Cardiac muscle cell (in vitro differentiated cells and primary cell): ENCODE measurements at regions not wholly inside any gene's neighbourhood (a gene's known extent, or its start where the extent isn't known, plus 50 kb on each side); places are given as distances from the start of the nearest gene placed in this dataset.

Experiments
- DNase-seq, 2 donors: peaks; one replicate each; pipeline versions ENCODE4 v3.0.0 to v3.0.0-alpha.2; 2010 to 2017; ENCODE audit warnings: low read depth in 1 of 2, low spot score in 1 of 2
- H3K27ac ChIP-seq: fragments of 200-600 bp; sonication (generic); 2 replicates; pipeline ENCODE4 v1.5.1; 2016
- H3K27me3 ChIP-seq: fragments of 200-600 bp; sonication (generic); 2 replicates; pipeline ENCODE4 v1.6.0; 2016; ENCODE audit warnings: control low read depth
- H3K36me3 ChIP-seq: fragments of 200-600 bp; sonication (generic); 2 replicates; pipeline ENCODE4 v1.5.1; 2016; ENCODE audit warnings: control low read depth
- H3K4me1 ChIP-seq: fragments of 200-600 bp; sonication (generic); 2 replicates; pipeline ENCODE4 v1.8.1; 2017; ENCODE audit warnings: low read depth, mild to moderate bottlenecking, mixed run types
- H3K4me3 ChIP-seq: fragments of 200-600 bp; sonication (generic); 2 replicates; pipeline ENCODE4 v1.5.1; 2016; ENCODE audit warnings: mild to moderate bottlenecking
- H3K9me3 ChIP-seq: fragments of 200-600 bp; sonication (generic); 2 replicates; pipeline ENCODE4 v1.5.1; 2017; ENCODE audit warnings: low read depth, mild to moderate bottlenecking, control low read depth
- TF ChIP-seq, protein P1 (sequence below): IDR thresholded peaks from 2 replicates; pipeline ENCODE4 v1.5.1; 2012; ENCODE audit warnings: low read depth, mild to moderate bottlenecking, low read length

DNA sequence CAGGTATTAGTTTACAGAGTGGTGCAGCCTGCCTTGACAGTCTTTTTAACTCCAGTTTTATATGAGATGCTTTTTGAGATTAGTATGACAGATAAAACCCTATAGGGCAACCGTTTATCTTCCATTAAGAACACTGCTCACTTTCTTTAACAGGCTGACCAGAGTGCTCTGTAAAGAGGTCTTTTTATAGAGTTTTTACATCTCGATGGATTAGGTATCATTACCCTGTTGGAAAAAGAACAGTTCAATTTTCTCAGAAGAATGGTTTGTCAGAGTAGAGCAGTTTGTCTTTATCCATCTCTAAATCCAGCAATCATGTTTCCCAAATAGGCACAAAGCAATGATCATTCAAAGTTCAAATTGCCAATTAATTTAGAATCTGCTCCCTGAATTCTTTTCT, 395.2 kb upstream of the ARGLU1 start:
- TF ChIP-seq, protein P1, sequence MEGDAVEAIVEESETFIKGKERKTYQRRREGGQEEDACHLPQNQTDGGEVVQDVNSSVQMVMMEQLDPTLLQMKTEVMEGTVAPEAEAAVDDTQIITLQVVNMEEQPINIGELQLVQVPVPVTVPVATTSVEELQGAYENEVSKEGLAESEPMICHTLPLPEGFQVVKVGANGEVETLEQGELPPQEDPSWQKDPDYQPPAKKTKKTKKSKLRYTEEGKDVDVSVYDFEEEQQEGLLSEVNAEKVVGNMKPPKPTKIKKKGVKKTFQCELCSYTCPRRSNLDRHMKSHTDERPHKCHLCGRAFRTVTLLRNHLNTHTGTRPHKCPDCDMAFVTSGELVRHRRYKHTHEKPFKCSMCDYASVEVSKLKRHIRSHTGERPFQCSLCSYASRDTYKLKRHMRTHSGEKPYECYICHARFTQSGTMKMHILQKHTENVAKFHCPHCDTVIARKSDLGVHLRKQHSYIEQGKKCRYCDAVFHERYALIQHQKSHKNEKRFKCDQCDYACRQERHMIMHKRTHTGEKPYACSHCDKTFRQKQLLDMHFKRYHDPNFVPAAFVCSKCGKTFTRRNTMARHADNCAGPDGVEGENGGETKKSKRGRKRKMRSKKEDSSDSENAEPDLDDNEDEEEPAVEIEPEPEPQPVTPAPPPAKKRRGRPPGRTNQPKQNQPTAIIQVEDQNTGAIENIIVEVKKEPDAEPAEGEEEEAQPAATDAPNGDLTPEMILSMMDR = no peak
- no peak overlapping the region for H3K4me3 ChIP-seq

DNA sequence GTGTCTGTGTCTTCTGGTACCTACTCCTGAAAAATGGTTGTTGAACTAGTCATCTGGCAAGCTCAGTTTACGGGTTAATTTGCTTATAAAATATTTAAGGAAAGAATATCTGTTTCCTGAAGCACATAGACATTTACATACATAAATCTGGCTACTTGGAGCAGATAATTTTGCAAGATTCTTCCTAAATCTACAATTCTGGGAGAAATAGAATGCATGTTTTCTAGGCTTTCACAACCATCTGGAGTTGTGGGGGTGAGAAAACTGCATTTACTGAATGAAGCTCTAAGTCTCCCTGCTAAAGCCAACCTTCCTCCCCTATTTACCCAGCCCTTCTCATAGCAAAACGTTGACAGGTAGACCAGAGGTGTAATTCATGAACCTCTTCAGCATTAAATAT, 393.7 kb upstream of the ARGLU1 start:
- H3K27me3 ChIP-seq = peaks cover 2% of the 10 kb centered on the region

More for the DNA sequence above, 395.2 kb upstream of the ARGLU1 start:
- no peak for DNase-seq
- H3K9me3 ChIP-seq = no peaks in the 10 kb centered on the region
- no peak overlapping the region for H3K27ac ChIP-seq
- peaks cover 5% of the 10 kb centered on the region for H3K4me1 ChIP-seq
- H3K36me3 ChIP-seq = no peaks in the 10 kb centered on the region
- H3K27me3 ChIP-seq = peaks cover 2% of the 10 kb centered on the region

DNA sequence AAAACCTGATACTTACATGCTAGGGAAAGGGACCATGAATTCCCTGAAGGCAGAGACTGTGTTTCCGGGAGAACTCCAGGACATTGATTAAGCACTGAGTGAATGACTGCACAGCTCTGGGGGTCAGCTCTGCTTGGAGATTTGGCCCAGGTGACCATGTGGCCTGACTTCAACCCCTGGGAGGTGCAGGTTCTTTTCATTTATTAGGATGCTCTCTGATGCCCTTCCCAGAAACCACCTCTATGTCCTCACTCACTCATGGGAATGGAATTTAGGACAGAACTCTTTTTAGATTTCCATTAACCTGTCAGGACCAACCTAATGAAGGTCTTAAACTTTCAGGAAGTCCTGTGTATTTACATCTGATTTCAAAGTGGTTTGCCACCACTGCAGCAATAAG, 393.3 kb upstream of the ARGLU1 start:
- Histone ChIP-seq H3K4me3 (no peak overlapping the region), H3K4me1 (peaks cover 7% of the 10 kb centered on the region), H3K27me3 (peaks cover 2% of the 10 kb centered on the region), H3K9me3 (no peaks in the 10 kb centered on the region), H3K36me3 (no peaks in the 10 kb centered on the region), H3K27ac (no peak overlapping the region)
- TF ChIP-seq, protein P1 = no peak
- DNase-seq = no peak

More for the DNA sequence above, 393.7 kb upstream of the ARGLU1 start:
- Histone ChIP-seq H3K4me3 (no peak overlapping the region), H3K9me3 (no peaks in the 10 kb centered on the region), H3K4me1 (peaks cover 7% of the 10 kb centered on the region), H3K27ac (no peak overlapping the region), H3K36me3 (no peaks in the 10 kb centered on the region)
- TF ChIP-seq, protein P1 = no peak
- DNase-seq = no peak

DNA sequence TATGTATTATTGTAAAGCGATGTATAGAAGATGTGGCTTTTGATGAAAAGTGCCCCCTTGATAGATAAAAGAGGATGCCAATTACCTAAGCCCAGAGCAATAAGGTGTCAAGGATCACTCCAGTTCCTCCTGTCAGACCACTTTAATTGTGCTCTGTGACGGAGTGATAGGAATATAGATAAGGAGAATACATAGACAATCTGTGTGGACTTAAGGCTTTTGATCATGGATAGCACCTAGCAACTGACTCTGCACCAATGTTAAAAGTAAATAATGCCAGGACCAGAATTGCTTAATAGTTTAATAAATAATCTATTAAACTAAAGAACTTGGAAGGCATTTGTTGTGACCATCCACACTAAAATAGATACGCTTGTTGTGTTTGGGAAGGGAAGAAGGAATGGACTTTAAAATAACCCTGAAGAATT, 390.7 kb upstream of the ARGLU1 start:
- H3K27ac ChIP-seq = no peak overlapping the region
- DNase-seq = no peak
- TF ChIP-seq, protein P1 = no peak
- H3K4me1 ChIP-seq = peaks cover 7% of the 10 kb centered on the region
- no peaks in the 10 kb centered on the region for H3K36me3 ChIP-seq
- no peaks in the 10 kb centered on the region for H3K9me3 ChIP-seq
- H3K4me3 ChIP-seq = no peak overlapping the region
- H3K27me3 ChIP-seq = peaks cover 2% of the 10 kb centered on the region

DNA sequence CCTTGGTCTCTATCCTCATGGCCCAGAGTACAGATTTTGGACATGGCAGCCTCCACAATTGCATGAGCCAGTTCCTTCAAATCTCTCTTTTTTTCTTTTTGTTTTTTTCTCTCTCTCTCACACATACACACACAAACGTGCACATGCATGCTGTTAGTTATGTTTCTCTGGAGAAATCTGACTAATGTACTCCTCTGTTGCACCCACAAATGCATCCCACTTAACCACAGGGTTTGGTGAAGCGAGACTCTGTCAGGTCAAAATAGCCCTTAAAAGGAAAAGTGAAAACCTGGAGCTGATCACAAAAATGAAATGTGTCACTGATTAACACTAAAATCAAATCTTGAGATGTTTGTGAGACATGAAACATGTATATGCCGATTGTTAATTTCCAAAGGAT, 374.6 kb upstream of the ARGLU1 start:
- Histone ChIP-seq H3K4me3 (no peak overlapping the region), H3K27me3 (no peaks in the 10 kb centered on the region), H3K4me1 (no peaks in the 10 kb centered on the region), H3K27ac (no peak overlapping the region), H3K9me3 (no peaks in the 10 kb centered on the region), H3K36me3 (no peaks in the 10 kb centered on the region)
- TF ChIP-seq, protein P1 = no peak
- DNase-seq = no peak

DNA sequence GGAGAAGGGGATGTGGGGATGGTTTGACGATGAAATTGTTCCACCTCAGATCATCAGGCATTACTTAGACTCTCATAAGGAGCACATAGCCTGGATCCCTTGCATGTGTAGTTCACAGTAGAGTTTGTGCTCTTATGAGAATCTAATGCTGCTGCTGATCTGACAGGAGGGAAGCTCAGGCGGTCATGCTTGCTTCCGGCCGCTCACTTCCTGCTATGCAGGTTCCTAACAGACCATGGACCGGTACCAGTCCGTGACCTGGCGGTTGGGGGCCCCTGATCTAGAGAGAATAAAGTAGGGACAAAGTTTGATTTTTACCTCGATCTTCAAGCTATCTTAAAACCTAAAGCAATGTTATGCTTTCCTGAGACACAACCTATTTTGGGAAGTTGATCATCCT, 373.8 kb upstream of the ARGLU1 start:
- Histone ChIP-seq H3K36me3 (no peaks in the 10 kb centered on the region), H3K4me1 (no peaks in the 10 kb centered on the region), H3K27ac (no peak overlapping the region), H3K4me3 (no peak overlapping the region), H3K27me3 (no peaks in the 10 kb centered on the region), H3K9me3 (no peaks in the 10 kb centered on the region)
- DNase-seq = no peak
- TF ChIP-seq, protein P1 = no peak
